A549 (cell line): ENCODE measurements at regions not wholly inside any gene's neighbourhood (a gene's known extent, or its start where the extent isn't known, plus 50 kb on each side); places are given as distances from the start of the nearest gene placed in this dataset.

Experiments used
- ATAC-seq, 2 experiments: fragments of 200-7000 bp in 1 of 2; fragments of >200 bp in 1 of 2; cut with Nextera tagmentation in 1 of 2; cut with Tn5 transposase in 1 of 2; 3 replicates each; pipeline versions ENCODE4 v1.8.0 to v1.9.1; 2018 to 2020; ENCODE audit warnings: mild to moderate bottlenecking in 1 of 2, moderate library complexity in 1 of 2
- CTCF ChIA-PET: fragments of 300-600 bp; sonication (Branson Sonifier 250); formaldehyde crosslinking; extraction: SDS; loops from one replicate; lab custom pipeline; 2021; ENCODE audit warnings: antibody characterized with exemption, inconsistent platforms; lab: Yijun Ruan, JAX
- POLR2A ChIA-PET: fragments of 350-600 bp; formaldehyde crosslinking; extraction: SDS; loops from one replicate; lab custom pipeline; 2021; ENCODE audit warnings: antibody characterized with exemption, inconsistent platforms; lab: Yijun Ruan, JAX
- DNase-seq, 2 experiments: peaks; one replicate each; pipeline versions ENCODE4 v3.0.0 to v3.0.0-alpha.2; 2011 to 2016; ENCODE audit warnings: low read depth in 1 of 2, low spot score in 1 of 2
- FAIRE-seq: peaks from 2 replicates; lab custom pipeline; 2011; peaks lifted over from hg19 to GRCh38; lab: Jason Lieb, UNC
- H3K27ac ChIP-seq, 2 experiments: fragments of >200 bp; sonication (Bioruptor Twin); formaldehyde crosslinking; 3 replicates each; pipeline ENCODE4 v1.5.1; 2016 to 2017
- H3K4me1 ChIP-seq: fragments of >200 bp; sonication (Bioruptor Twin); formaldehyde crosslinking; 3 replicates; pipeline ENCODE4 v1.6.1; 2016
- H3K4me2 ChIP-seq: fragments of >200 bp; sonication (Bioruptor Twin); formaldehyde crosslinking; 3 replicates; pipeline ENCODE4 v1.6.1; 2016
- H3K4me3 ChIP-seq: fragments of >200 bp; sonication (Bioruptor Twin); formaldehyde crosslinking; 3 replicates; pipeline ENCODE4 v1.5.1; 2016
- H3K9me3 ChIP-seq: fragments of >200 bp; sonication (Bioruptor Twin); formaldehyde crosslinking; 3 replicates; pipeline ENCODE4 v1.6.1; 2016
- CBX2 ChIP-seq: fragments of 200-600 bp; sonication (generic); IDR thresholded peaks from 2 replicates; pipeline ENCODE4 v1.6.1; 2016; ENCODE audit warnings: low read depth, mild to moderate bottlenecking, borderline replicate concordance
- CBX8 ChIP-seq: fragments of 200-600 bp; sonication (generic); IDR thresholded peaks from 2 replicates; pipeline ENCODE4 v1.6.1; 2016
- E2F6 ChIP-seq: IDR thresholded peaks from 2 replicates; pipeline ENCODE4 v1.6.1; 2012; ENCODE audit warnings: low read depth, borderline replicate concordance
- ELK1 ChIP-seq: fragments of 150-350 bp; IDR thresholded peaks from 2 replicates; pipeline ENCODE4 v1.6.1; 2014; ENCODE audit warnings: low read depth, mild to moderate bottlenecking, low read length
- ESRRA ChIP-seq: fragments of 150-350 bp; IDR thresholded peaks from 2 replicates; pipeline ENCODE4 v1.6.1; 2014; ENCODE audit warnings: mild to moderate bottlenecking, low read length, borderline replicate concordance
- FOSL2 ChIP-seq, 2 experiments: fragments of 450-650 bp in 1 of 2; fragments of >200 bp in 1 of 2; sonication (Bioruptor Twin) in 1 of 2; formaldehyde crosslinking; IDR thresholded peaks; 2 replicates each; pipeline versions ENCODE4 v1.5.0 to v1.6.1; 2016 to 2020; ENCODE audit warnings: mild to moderate bottlenecking in 1 of 2, moderate library complexity in 1 of 2
- HDAC2 ChIP-seq: fragments of 200-600 bp; sonication (generic); IDR thresholded peaks from 2 replicates; pipeline ENCODE4 v1.6.1; 2016
- HEYL ChIP-seq: fragments of 250-450 bp; sonication (Bioruptor Pico); IDR thresholded peaks from 2 replicates; pipeline ENCODE4 v1.8.0; 2021; ENCODE audit warnings: mild to moderate bottlenecking, moderate library complexity
- HOXB13 ChIP-seq: fragments of 250-450 bp; sonication (Bioruptor Pico); IDR thresholded peaks from 2 replicates; pipeline ENCODE4 v1.5.0; 2020; ENCODE audit warnings: low read depth, mild to moderate bottlenecking, moderate library complexity
- HOXB5 ChIP-seq: fragments of 250-450 bp; sonication (Bioruptor Pico); IDR thresholded peaks from 2 replicates; pipeline ENCODE4 v1.5.0; 2020; ENCODE audit warnings: mild to moderate bottlenecking, moderate library complexity
- JUNB ChIP-seq: fragments of >200 bp; sonication (Bioruptor Twin); formaldehyde crosslinking; IDR thresholded peaks from 2 replicates; pipeline ENCODE4 v1.6.1; 2016
- KDM5A ChIP-seq: fragments of 200-600 bp; sonication (generic); IDR thresholded peaks from 2 replicates; pipeline ENCODE4 v1.6.1; 2016; ENCODE audit warnings: antibody characterized with exemption, mild to moderate bottlenecking
- NFE2L2 ChIP-seq: fragments of 150-350 bp; conservative IDR thresholded peaks from 2 replicates; pipeline ENCODE4 v1.6.1; 2014; ENCODE audit warnings: low read length
- NR3C1 ChIP-seq: fragments of >200 bp; sonication (Bioruptor Twin); formaldehyde crosslinking; IDR thresholded peaks from 3 replicates; pipeline ENCODE4 v1.6.1; 2017
- PHF8 ChIP-seq: fragments of 200-600 bp; sonication (generic); IDR thresholded peaks from 2 replicates; pipeline ENCODE4 v1.6.1; 2016; ENCODE audit warnings: low read depth, mild to moderate bottlenecking, antibody characterized with exemption, moderate library complexity, borderline replicate concordance
- POLR2AphosphoS2 ChIP-seq: conservative IDR thresholded peaks from 2 replicates; pipeline ENCODE4 v1.6.1; 2012; ENCODE audit warnings: low read length, improper control_type of control experiment, inconsistent platforms
- RAD21 ChIP-seq, 2 experiments: fragments of >200 bp in 1 of 2; sonication (Bioruptor Twin) in 1 of 2; formaldehyde crosslinking in 1 of 2; IDR thresholded peaks in 1 of 2; conservative IDR thresholded peaks in 1 of 2; 2 replicates in 1 of 2; 3 replicates in 1 of 2; pipeline ENCODE4 v1.6.1; 2012 to 2018; ENCODE audit warnings: inconsistent platforms in 1 of 2
- RARB ChIP-seq: fragments of 250-450 bp; sonication (Bioruptor Pico); IDR thresholded peaks from 2 replicates; pipeline ENCODE4 v1.8.0; 2021; ENCODE audit warnings: mild to moderate bottlenecking, moderate library complexity
- RFX5 ChIP-seq: fragments of 450-650 bp; IDR thresholded peaks from 2 replicates; pipeline ENCODE4 v1.7.1; 2014; ENCODE audit warnings: antibody characterized with exemption, mild to moderate bottlenecking, moderate library complexity
- SMC3 ChIP-seq: fragments of >200 bp; sonication (Bioruptor Twin); formaldehyde crosslinking; IDR thresholded peaks from 3 replicates; pipeline ENCODE4 v1.6.1; 2018; ENCODE audit warnings: inconsistent platforms
- TP53 ChIP-seq: fragments of 250-450 bp; sonication (Bioruptor Pico); IDR thresholded peaks from 2 replicates; pipeline ENCODE4 v1.5.0; 2021; ENCODE audit warnings: mild to moderate bottlenecking, moderate library complexity
- ZFP36 ChIP-seq: fragments of 450-650 bp; IDR thresholded peaks from 2 replicates; pipeline ENCODE4 v1.6.1; 2014; ENCODE audit warnings: borderline replicate concordance; ENCODE audit not compliant: partially characterized antibody
- ZNF302 ChIP-seq: fragments of 250-450 bp; sonication (Bioruptor Pico); IDR thresholded peaks from 2 replicates; pipeline ENCODE4 v1.9.0; 2021; ENCODE audit warnings: inconsistent platforms, mild to moderate bottlenecking, moderate library complexity
- WGBS: methylation state at CpG from one replicate; pipeline ENCODE4 v1.1.6; 2017; ENCODE audit errors: missing lambda C conversion rate; 5-methylcytosine and 5-hydroxymethylcytosine counted together

GRCh38 chr17:77418609-77419008, 277.8 kb downstream of the SEC14L1 start:
- Histone ChIP-seq H3K4me3 (no peak overlapping the region), H3K27ac (peak overlapping the region in 1 of 2 experiments; percentile 95; a peak in 3 of 6 replicates), H3K4me2 (no peak overlapping the region), H3K9me3 (no peaks in the 10 kb centered on the region), H3K4me1 (peaks cover 63% of the 10 kb centered on the region)
- ChIA-PET CTCF (interaction anchor here (1.1 to 18.7 kb wide), 4 partner anchors 11 to 124 kb away, joined by 3 to 198 read pairs (median 49); no protein-coding TSS in a partner anchor), POLR2A (no interaction called here)
- no peak for DNase-seq
- no peak for ATAC-seq
- FAIRE-seq, result no peak
- TF ChIP-seq HDAC2 (no peak), ZNF302 (CRISPR knock-in tag) (no peak), ELK1 (no peak), CBX2 (no peak)
- 84% methylated on average over 12 of the region's 12 CpGs for WGBS

- H3K4me2 ChIP-seq, result no peak overlapping the region
- POLR2A ChIA-PET, result no interaction called here
- CTCF ChIA-PET, result interaction anchor here (1.1 to 18.7 kb wide), 5 partner anchors 9 to 124 kb away, joined by 3 to 198 read pairs (median 20); no protein-coding TSS in a partner anchor
- FAIRE-seq (no peak), ATAC-seq (no peak), DNase-seq (no peak)
- H3K27ac ChIP-seq, result peak overlapping the region in 1 of 2 experiments; percentile 95; a peak in 3 of 6 replicates
- H3K4me1 ChIP-seq, result peaks cover 63% of the 10 kb centered on the region
- no peak for TF ChIP-seq RAD21 (conservative IDR thresholded peaks at IDR 0.05 in 1 of 2, IDR thresholded peaks at IDR 0.05 in 1 of 2)
- TF ChIP-seq FOSL2 (IDR thresholded peaks at IDR 0.05), result no peak
- no peak for TF ChIP-seq FOSL2 (CRISPR knock-in tag; IDR thresholded peaks at IDR 0.05)
- no peak for TF ChIP-seq RFX5
- no peak overlapping the region for H3K4me3 ChIP-seq
- H3K9me3 ChIP-seq, result no peaks in the 10 kb centered on the region
- WGBS, result 82% methylated on average over 17 of the region's 17 CpGs
Observed at GRCh38 chr17:77419095-77419494, 278.3 kb downstream of the SEC14L1 start.

- Histone ChIP-seq H3K4me1 (peaks cover 67% of the 10 kb centered on the region), H3K27ac (peak overlapping the region; percentile 75 to 95; a peak in 5 of 6 replicates), H3K9me3 (no peaks in the 10 kb centered on the region), H3K4me2 (peak overlapping the region; percentile 71; the same call in 2 of the 3 replicates), H3K4me3 (no peak overlapping the region)
- peak in 1 of 2 experiments; percentile 9; a peak in 3 of 6 replicates for ATAC-seq
- no peak for TF ChIP-seq HOXB13 (CRISPR knock-in tag)
- CTCF ChIA-PET, result interaction anchor here (1.0 to 18.7 kb wide), 7 partner anchors 9 to 90 kb away, joined by 3 to 198 read pairs (median 20); no protein-coding TSS in a partner anchor
- POLR2A ChIA-PET, result no interaction called here
- 74% methylated on average over 15 of the region's 17 CpGs for WGBS
- FAIRE-seq, result no peak
- no peak for DNase-seq
Observed at GRCh38 chr17:77419547-77420094, 278.9 kb downstream of the SEC14L1 start.

- TF ChIP-seq ZFP36 (no peak), HEYL (CRISPR knock-in tag) (no peak), CBX8 (no peak), TP53 (CRISPR knock-in tag) (no peak), PHF8 (no peak), RAD21 (conservative IDR thresholded peaks at IDR 0.05 in 1 of 2, IDR thresholded peaks at IDR 0.05 in 1 of 2) (no peak), JUNB (no peak), KDM5A (no peak), E2F6 (no peak), POLR2AphosphoS2 (no peak), NFE2L2 (no peak), RARB (no peak), SMC3 (no peak), HOXB5 (CRISPR knock-in tag) (no peak), NR3C1 (no peak), HDAC2 (no peak), ESRRA (no peak)
- TF ChIP-seq, all 56 proteins: peak for 0
- Histone ChIP-seq H3K4me3 (no peak overlapping the region), H3K4me2 (peak overlapping the region; percentile 71), H3K4me1 (peaks cover 73% of the 10 kb centered on the region), H3K9me3 (no peaks in the 10 kb centered on the region), H3K27ac (peak overlapping the region; percentile 75 to 95)
- POLR2A ChIA-PET, result no interaction called here
- WGBS, result 76% methylated on average over 14 of the region's 14 CpGs
- CTCF ChIA-PET, result interaction anchor here (1.0 to 18.7 kb wide), 7 partner anchors 9 to 90 kb away, joined by 3 to 198 read pairs (median 20); no protein-coding TSS in a partner anchor
- no peak for FAIRE-seq
- ATAC-seq, result peak in 1 of 2 experiments; percentile 15; a peak in 3 of 6 replicates
- DNase-seq, result no peak
Observed at GRCh38 chr17:77420095-77420803, 279.5 kb downstream of the SEC14L1 start.
